ENCODE measurements at regions not wholly inside any gene's neighbourhood (a gene's known extent, or its start where the extent isn't known, plus 50 kb on each side); places are given as distances from the start of the nearest gene placed in this dataset.

GRCh38 chr1:234535763-234536515 lies 57.0 kb upstream of the TARBP1 start:
- no peak for DNase-seq

DNA sequence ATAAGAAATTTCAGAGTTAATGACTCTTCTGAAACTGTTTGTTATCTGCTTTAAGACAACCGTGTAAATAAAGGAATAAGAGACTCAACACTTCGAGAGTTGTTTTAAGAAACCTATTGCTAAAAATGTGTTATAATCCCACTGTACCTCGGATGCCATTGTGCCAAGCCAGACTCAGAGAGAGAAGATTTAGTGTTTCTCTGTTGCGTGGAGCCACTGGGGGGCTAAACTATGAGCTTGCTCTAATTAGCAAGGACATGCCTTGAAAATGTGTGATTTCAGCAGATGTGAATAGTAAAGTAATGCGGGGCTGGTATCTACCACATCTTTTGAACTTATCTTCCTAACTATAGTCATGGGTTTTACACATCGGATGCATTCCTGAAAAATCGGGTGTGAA lies 56.2 kb upstream of the TARBP1 start:
- no peak for DNase-seq

DNA sequence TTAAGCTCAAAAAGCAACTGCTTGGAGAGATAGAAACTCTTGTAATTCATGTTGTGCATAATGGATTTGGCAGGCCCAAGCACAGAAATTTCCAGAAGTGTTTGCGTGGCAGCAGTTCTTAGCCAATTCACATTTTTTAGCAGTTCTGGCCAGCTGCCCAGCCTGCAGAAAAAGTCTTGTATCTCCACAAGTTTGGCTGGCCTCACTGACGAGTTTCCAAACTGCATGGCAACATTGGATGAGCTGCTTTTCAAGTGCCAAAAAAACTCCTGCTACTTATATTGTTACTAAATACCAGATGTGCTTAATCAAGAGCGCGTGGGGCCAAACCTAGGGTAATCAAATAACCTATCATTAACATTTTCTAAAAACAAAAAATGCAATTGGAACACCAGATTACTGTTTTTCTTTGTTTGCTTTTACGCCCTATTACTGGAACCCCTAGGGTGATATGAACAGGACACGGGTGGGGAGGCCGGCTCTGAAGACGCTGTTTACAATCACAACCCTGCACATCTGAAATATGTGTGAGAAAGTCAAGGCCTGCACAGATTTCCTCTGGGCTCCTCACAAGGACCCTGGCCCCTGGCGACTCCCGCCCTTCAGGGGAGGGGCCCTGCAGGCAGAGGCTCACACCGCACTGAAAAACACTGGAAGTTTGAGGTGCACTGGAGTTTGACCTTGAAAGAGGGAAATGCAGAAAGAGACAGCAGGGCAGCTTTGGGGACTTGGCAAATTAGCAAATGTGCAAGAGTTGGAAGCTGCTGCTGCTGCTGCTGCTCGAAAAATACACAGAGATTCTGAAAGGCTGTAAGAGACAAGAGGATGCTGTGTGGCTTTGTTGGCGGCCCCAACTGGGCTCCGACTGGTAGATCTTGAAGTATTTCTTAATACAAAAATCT lies 55.2 kb upstream of the TARBP1 start:
- DNase-seq, result no peak

- no peak for DNase-seq
Observed at GRCh38 chr1:234533034-234533891, 54.3 kb upstream of the TARBP1 start.

DNA sequence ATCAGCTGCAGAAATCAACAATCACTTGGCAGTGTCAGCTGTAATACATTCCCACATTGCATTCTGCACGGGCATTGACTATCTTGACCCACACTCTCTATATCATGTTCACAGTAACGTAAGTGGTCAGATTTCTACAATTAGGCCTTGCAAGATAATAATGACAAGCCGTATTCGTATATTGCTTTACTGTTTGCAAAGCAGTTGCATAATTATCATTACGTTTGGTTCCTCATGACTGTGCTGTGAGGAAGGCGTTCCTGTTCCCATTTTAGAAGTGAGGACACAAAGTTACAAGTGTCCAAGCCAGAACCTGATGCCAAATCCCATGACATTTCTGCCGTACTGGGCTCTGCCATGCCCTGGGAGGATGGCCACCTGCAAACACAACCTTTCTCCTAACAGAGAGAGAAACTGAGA lies 53.5 kb upstream of the TARBP1 start:
- DNase-seq, result no peak

GRCh38 chr1:234531151-234531635 lies 52.2 kb upstream of the TARBP1 start:
- no peak for DNase-seq

DNA sequence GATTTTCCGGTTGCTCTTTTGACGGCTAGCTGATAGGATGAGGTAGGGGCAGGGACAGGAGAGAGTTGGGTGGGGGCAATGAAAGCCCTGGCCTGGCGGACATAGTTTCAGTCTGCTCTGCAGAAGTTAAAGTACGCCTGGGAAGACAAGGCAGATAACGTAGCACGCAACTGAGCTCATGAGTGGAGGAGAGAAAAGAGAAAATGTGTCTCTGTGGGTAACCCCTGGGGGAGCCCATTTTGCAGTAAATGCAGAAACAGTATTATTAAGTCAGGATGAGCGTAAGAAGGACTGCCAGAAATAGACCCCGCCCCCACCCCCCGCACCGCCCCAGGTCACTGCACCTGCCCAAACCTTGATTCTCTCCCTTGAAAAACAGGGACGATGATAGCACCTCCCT lies 51.7 kb upstream of the TARBP1 start:
- no peak for DNase-seq

DNA sequence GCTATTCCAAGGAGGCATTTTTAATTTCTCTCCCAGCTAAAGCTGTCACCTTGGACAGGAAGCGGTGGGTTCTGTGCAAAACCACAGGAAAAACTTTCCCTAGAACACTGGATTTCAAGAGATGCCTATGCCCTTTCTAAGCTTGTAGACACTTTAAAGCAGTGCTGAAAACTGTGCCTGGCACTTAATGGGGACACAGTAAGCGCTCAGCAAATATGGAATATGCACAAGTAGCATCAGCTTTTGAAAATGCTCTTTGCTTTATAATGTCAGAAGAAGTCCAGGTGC lies 50.9 kb upstream of the TARBP1 start:
- DNase-seq, result no peak

GRCh38 chr1:234529095-234529949 lies 50.3 kb upstream of the TARBP1 start:
- DNase-seq, result no peak

Data from activated CD4-positive, alpha-beta T cell treated with anti-CD3 and anti-CD28 coated beads, Interleukin-2, amount 50 U/mL, for 48 hours (primary cell).